ENCODE measurements at regions not wholly inside any gene's neighbourhood (a gene's known extent, or its start where the extent isn't known, plus 50 kb on each side); places are given as distances from the start of the nearest gene placed in this dataset.

DNA sequence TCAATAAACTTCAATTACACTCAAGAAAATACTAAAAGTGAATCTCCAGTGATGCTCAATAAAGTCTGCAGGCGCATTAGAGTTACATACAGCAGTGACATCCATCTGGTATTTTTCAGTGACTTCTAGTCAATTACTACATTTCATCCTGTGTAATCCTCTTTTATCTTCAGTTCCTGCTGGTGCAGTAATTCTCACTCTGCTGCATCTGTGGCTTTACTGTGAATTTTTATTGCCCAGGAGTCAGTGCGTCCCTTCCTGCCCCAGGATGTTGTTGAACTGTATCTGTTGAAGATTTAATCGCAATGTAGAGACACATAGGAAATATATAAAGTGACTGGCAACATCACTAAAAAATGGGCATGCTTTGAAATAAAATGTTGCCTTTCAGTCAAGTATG, 196.3 kb upstream of the TMTC4 start:
- Histone ChIP-seq H3K36me3 (no peaks in the 10 kb centered on the region), H3K27ac (no peak overlapping the region), H3K4me1 (no peaks in the 10 kb centered on the region), H3K4me3 (no peak overlapping the region), H3K9me3 (no peaks in the 10 kb centered on the region), H3K27me3 (no peaks in the 10 kb centered on the region)
- TF ChIP-seq, protein P1, sequence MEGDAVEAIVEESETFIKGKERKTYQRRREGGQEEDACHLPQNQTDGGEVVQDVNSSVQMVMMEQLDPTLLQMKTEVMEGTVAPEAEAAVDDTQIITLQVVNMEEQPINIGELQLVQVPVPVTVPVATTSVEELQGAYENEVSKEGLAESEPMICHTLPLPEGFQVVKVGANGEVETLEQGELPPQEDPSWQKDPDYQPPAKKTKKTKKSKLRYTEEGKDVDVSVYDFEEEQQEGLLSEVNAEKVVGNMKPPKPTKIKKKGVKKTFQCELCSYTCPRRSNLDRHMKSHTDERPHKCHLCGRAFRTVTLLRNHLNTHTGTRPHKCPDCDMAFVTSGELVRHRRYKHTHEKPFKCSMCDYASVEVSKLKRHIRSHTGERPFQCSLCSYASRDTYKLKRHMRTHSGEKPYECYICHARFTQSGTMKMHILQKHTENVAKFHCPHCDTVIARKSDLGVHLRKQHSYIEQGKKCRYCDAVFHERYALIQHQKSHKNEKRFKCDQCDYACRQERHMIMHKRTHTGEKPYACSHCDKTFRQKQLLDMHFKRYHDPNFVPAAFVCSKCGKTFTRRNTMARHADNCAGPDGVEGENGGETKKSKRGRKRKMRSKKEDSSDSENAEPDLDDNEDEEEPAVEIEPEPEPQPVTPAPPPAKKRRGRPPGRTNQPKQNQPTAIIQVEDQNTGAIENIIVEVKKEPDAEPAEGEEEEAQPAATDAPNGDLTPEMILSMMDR (IDR thresholded peaks at IDR 0.05): no peak
- no peak for TF ChIP-seq POLR2A (IDR thresholded peaks at IDR 0.05)
- DNase-seq (no peak), ATAC-seq (no peak)
- intact Hi-C loops (cut with DNase I): no loop called here
- WGBS (ENCODE audit: insufficient coverage, low coverage, low lambda C conversion rate, missing lambda C conversion rate): 57% methylated on average over 3 of the region's 3 CpGs

DNA sequence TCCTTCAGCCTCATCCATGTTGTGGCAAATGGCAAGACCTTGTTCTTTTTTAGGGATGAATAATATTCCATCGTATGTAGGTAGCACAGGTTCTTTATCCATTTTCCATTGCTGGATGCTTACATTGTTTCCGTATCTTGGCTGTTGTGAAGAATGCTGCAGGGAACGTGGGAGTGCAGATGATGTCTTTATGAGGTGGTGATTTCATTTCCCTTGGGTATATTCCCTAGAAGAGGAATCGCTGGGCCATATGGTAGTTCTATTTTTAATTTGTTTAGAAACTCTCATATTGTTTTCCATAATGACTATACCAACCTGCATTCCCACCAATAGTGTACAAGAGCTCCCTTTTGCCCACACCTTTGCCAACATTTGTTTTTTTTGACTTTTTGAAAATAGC, 186.3 kb upstream of the TMTC4 start:
- WGBS (ENCODE audit: insufficient coverage, low coverage, low lambda C conversion rate, missing lambda C conversion rate): 80% methylated on average over 4 of the region's 4 CpGs
- TF ChIP-seq, protein P1 (IDR thresholded peaks at IDR 0.05): no peak
- no peak for TF ChIP-seq POLR2A (IDR thresholded peaks at IDR 0.05)

DNA sequence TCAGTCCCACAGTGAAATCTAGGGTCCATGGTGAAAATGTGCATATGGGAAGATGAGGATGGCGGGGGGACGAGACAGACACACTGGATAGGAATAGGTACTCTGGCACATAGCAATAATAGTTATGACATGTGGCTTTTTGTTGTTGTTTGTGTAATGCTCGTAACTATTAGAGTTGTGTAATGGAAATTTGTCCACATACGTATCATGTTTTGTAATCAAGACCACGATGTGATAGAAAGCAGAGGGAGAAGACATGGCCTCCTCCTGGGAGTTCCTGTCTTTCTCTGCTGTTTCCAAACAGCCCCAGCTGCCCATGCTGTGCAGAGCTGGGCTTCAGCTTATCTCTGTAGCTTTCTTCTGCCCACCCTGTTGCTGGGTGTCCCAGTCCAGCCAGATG, 185.3 kb upstream of the TMTC4 start:
- WGBS (ENCODE audit: insufficient coverage, low coverage, low lambda C conversion rate, missing lambda C conversion rate): 88% methylated on average over 5 of the region's 5 CpGs

More for the DNA sequence above, 186.3 kb upstream of the TMTC4 start:
- H3K4me1 ChIP-seq: no peaks in the 10 kb centered on the region
- ATAC-seq: no peak
- intact Hi-C loops (cut with DNase I): no loop called here
- H3K27me3 ChIP-seq: no peaks in the 10 kb centered on the region
- H3K36me3 ChIP-seq: no peaks in the 10 kb centered on the region
- no peak overlapping the region for H3K27ac ChIP-seq
- DNase-seq: no peak
- H3K9me3 ChIP-seq: no peaks in the 10 kb centered on the region
- H3K4me3 ChIP-seq: no peak overlapping the region

DNA sequence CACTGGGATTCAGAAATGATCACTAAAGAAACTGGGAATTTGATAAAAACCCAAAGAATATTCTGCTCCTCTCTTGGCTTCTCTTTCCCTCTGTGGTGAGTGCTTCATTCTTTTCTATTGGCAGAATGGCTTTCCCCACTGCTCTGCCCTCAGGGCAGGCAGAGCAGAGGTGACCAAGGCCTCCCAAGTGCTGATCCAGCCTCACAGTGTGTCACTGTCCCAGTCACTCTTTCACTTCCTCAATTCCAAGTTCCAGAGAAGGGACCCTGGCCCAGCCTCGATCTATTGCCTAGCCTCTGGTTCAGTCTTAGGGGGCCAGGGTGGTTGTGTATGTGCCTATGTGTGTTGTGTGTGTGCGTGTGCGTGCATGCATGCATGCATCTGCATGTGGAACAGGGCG, 180.6 kb upstream of the TMTC4 start:
- Histone ChIP-seq H3K36me3 (no peaks in the 10 kb centered on the region), H3K27me3 (no peaks in the 10 kb centered on the region), H3K9me3 (no peaks in the 10 kb centered on the region), H3K27ac (no peak overlapping the region), H3K4me3 (no peak overlapping the region), H3K4me1 (peaks cover 0 to 14% (median 4%) of the 10 kb centered on the region in 4 donors)
- DNase-seq (no peak), ATAC-seq (no peak)
- 76% methylated on average over 4 of the region's 4 CpGs for WGBS (ENCODE audit: insufficient coverage, low coverage, low lambda C conversion rate, missing lambda C conversion rate)
- intact Hi-C loops (cut with DNase I): no loop called here
- TF ChIP-seq, protein P1 (IDR thresholded peaks at IDR 0.05): no peak
- no peak for TF ChIP-seq POLR2A (IDR thresholded peaks at IDR 0.05)

More for the DNA sequence above, 185.3 kb upstream of the TMTC4 start:
- no peak for ATAC-seq
- H3K36me3 ChIP-seq: no peaks in the 10 kb centered on the region
- H3K9me3 ChIP-seq: no peaks in the 10 kb centered on the region
- H3K27me3 ChIP-seq: no peaks in the 10 kb centered on the region
- intact Hi-C loops (cut with DNase I): no loop called here
- H3K27ac ChIP-seq: no peak overlapping the region
- H3K4me1 ChIP-seq: no peaks in the 10 kb centered on the region
- TF ChIP-seq, protein P1 (IDR thresholded peaks at IDR 0.05): no peak
- TF ChIP-seq POLR2A (IDR thresholded peaks at IDR 0.05): no peak
- no peak for DNase-seq
- H3K4me3 ChIP-seq: no peak overlapping the region

DNA sequence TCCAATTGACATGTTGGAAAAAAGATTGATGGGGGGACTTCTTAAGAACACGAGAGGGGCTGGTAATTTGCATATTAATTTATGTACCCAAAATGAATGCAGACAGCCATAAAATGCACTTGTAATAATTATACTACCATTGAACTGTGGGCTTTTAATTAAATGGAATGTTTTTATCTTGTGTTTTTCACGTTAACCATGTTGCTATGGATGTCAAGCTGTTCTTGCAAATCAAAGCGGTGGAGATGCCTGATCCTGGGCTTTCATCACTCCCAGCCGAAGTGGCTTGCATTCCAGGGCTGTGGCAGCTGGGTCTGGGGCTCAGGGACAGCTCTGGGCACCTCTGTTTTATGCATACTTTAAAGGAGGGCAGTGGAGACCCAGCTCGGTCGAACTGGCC, 179.4 kb upstream of the TMTC4 start:
- H3K9me3 ChIP-seq: no peaks in the 10 kb centered on the region
- H3K27ac ChIP-seq: no peak overlapping the region
- ATAC-seq (no peak), DNase-seq (no peak)
- no peak overlapping the region for H3K4me3 ChIP-seq
- 76% methylated on average over 4 of the region's 6 CpGs for WGBS (ENCODE audit: insufficient coverage, low coverage, low lambda C conversion rate, missing lambda C conversion rate)
- H3K36me3 ChIP-seq: no peaks in the 10 kb centered on the region
- no peaks in the 10 kb centered on the region for H3K27me3 ChIP-seq
- intact Hi-C loops (cut with DNase I): no loop called here
- TF ChIP-seq, protein P1 (IDR thresholded peaks at IDR 0.05): no peak
- no peak for TF ChIP-seq POLR2A (IDR thresholded peaks at IDR 0.05)
- peaks cover 0 to 14% (median 4%) of the 10 kb centered on the region in 4 donors for H3K4me1 ChIP-seq
